A549 (cell line): ENCODE measurements at regions not wholly inside any gene's neighbourhood (a gene's known extent, or its start where the extent isn't known, plus 50 kb on each side); places are given as distances from the start of the nearest gene placed in this dataset.

ENCODE experiments used
- ATAC-seq, 2 experiments: fragments of 200-7000 bp in 1 of 2; fragments of >200 bp in 1 of 2; cut with Nextera tagmentation in 1 of 2; cut with Tn5 transposase in 1 of 2; 3 replicates each; pipeline versions ENCODE4 v1.8.0 to v1.9.1; 2018 to 2020; ENCODE audit warnings: mild to moderate bottlenecking in 1 of 2, moderate library complexity in 1 of 2
- CTCF ChIA-PET: fragments of 300-600 bp; sonication (Branson Sonifier 250); formaldehyde crosslinking; extraction: SDS; loops from one replicate; lab custom pipeline; 2021; ENCODE audit warnings: antibody characterized with exemption, inconsistent platforms; lab: Yijun Ruan, JAX
- POLR2A ChIA-PET: fragments of 350-600 bp; formaldehyde crosslinking; extraction: SDS; loops from one replicate; lab custom pipeline; 2021; ENCODE audit warnings: antibody characterized with exemption, inconsistent platforms; lab: Yijun Ruan, JAX
- DNase-seq, 2 experiments: peaks; one replicate each; pipeline versions ENCODE4 v3.0.0 to v3.0.0-alpha.2; 2011 to 2016; ENCODE audit warnings: low read depth in 1 of 2, low spot score in 1 of 2
- FAIRE-seq: peaks from 2 replicates; lab custom pipeline; 2011; peaks lifted over from hg19 to GRCh38; lab: Jason Lieb, UNC
- H3K27ac ChIP-seq, 2 experiments: fragments of >200 bp; sonication (Bioruptor Twin); formaldehyde crosslinking; 3 replicates each; pipeline ENCODE4 v1.5.1; 2016 to 2017
- H3K4me1 ChIP-seq: fragments of >200 bp; sonication (Bioruptor Twin); formaldehyde crosslinking; 3 replicates; pipeline ENCODE4 v1.6.1; 2016
- H3K4me2 ChIP-seq: fragments of >200 bp; sonication (Bioruptor Twin); formaldehyde crosslinking; 3 replicates; pipeline ENCODE4 v1.6.1; 2016
- H3K4me3 ChIP-seq: fragments of >200 bp; sonication (Bioruptor Twin); formaldehyde crosslinking; 3 replicates; pipeline ENCODE4 v1.5.1; 2016
- H3K9me3 ChIP-seq: fragments of >200 bp; sonication (Bioruptor Twin); formaldehyde crosslinking; 3 replicates; pipeline ENCODE4 v1.6.1; 2016
- CBX2 ChIP-seq: fragments of 200-600 bp; sonication (generic); IDR thresholded peaks from 2 replicates; pipeline ENCODE4 v1.6.1; 2016; ENCODE audit warnings: low read depth, mild to moderate bottlenecking, borderline replicate concordance
- CEBPB ChIP-seq, 2 experiments: fragments of >200 bp in 1 of 2; sonication (Bioruptor Twin) in 1 of 2; formaldehyde crosslinking in 1 of 2; IDR thresholded peaks; 2 replicates each; pipeline ENCODE4 v1.6.1; 2012 to 2016
- CHD4 ChIP-seq: fragments of 200-600 bp; sonication (generic); IDR thresholded peaks from 2 replicates; pipeline ENCODE4 v1.6.1; 2016; ENCODE audit warnings: antibody characterized with exemption, mild to moderate bottlenecking, borderline replicate concordance
- EHF ChIP-seq: fragments of 250-450 bp; sonication (Bioruptor Pico); IDR thresholded peaks from 2 replicates; pipeline ENCODE4 v1.5.0; 2020; ENCODE audit warnings: mild to moderate bottlenecking
- EHMT2 ChIP-seq: fragments of 200-600 bp; sonication (generic); IDR thresholded peaks from 2 replicates; pipeline ENCODE4 v1.6.1; 2016; ENCODE audit warnings: antibody characterized with exemption, low read depth, mild to moderate bottlenecking, moderate library complexity
- FOSL2 ChIP-seq, 2 experiments: fragments of 450-650 bp in 1 of 2; fragments of >200 bp in 1 of 2; sonication (Bioruptor Twin) in 1 of 2; formaldehyde crosslinking; IDR thresholded peaks; 2 replicates each; pipeline versions ENCODE4 v1.5.0 to v1.6.1; 2016 to 2020; ENCODE audit warnings: mild to moderate bottlenecking in 1 of 2, moderate library complexity in 1 of 2
- GATA3 ChIP-seq: IDR thresholded peaks from 2 replicates; pipeline ENCODE4 v1.6.1; 2012; ENCODE audit warnings: borderline replicate concordance
- HEYL ChIP-seq: fragments of 250-450 bp; sonication (Bioruptor Pico); IDR thresholded peaks from 2 replicates; pipeline ENCODE4 v1.8.0; 2021; ENCODE audit warnings: mild to moderate bottlenecking, moderate library complexity
- JUN ChIP-seq, 2 experiments: fragments of >200 bp; sonication (Bioruptor Twin); formaldehyde crosslinking; IDR thresholded peaks; 2 replicates in 1 of 2; 3 replicates in 1 of 2; pipeline ENCODE4 v1.6.1; 2016 to 2017
- JUNB ChIP-seq: fragments of >200 bp; sonication (Bioruptor Twin); formaldehyde crosslinking; IDR thresholded peaks from 2 replicates; pipeline ENCODE4 v1.6.1; 2016
- MAZ ChIP-seq: fragments of 150-350 bp; IDR thresholded peaks from 2 replicates; pipeline ENCODE4 v1.6.1; 2014; ENCODE audit warnings: antibody characterized with exemption, low read depth, low read length, borderline replicate concordance
- NFE2L2 ChIP-seq: fragments of 150-350 bp; conservative IDR thresholded peaks from 2 replicates; pipeline ENCODE4 v1.6.1; 2014; ENCODE audit warnings: low read length
- RFX5 ChIP-seq: fragments of 450-650 bp; IDR thresholded peaks from 2 replicates; pipeline ENCODE4 v1.7.1; 2014; ENCODE audit warnings: antibody characterized with exemption, mild to moderate bottlenecking, moderate library complexity
- RNF2 ChIP-seq: fragments of 200-600 bp; sonication (generic); IDR thresholded peaks from 2 replicates; pipeline ENCODE4 v1.6.1; 2016; ENCODE audit warnings: low read depth, mild to moderate bottlenecking, antibody characterized with exemption, moderate library complexity, borderline replicate concordance
- SMC3 ChIP-seq: fragments of >200 bp; sonication (Bioruptor Twin); formaldehyde crosslinking; IDR thresholded peaks from 3 replicates; pipeline ENCODE4 v1.6.1; 2018; ENCODE audit warnings: inconsistent platforms
- SREBF2 ChIP-seq: fragments of 450-650 bp; IDR thresholded peaks from 2 replicates; pipeline ENCODE4 v1.6.1; 2014; ENCODE audit warnings: mild to moderate bottlenecking, moderate library complexity
- TP53 ChIP-seq: fragments of 250-450 bp; sonication (Bioruptor Pico); IDR thresholded peaks from 2 replicates; pipeline ENCODE4 v1.5.0; 2021; ENCODE audit warnings: mild to moderate bottlenecking, moderate library complexity
- ZSCAN20 ChIP-seq: fragments of 250-450 bp; sonication (Bioruptor Pico); IDR thresholded peaks from 2 replicates; pipeline ENCODE4 v1.8.0; 2022; ENCODE audit warnings: mild to moderate bottlenecking, moderate library complexity
- WGBS: methylation state at CpG from one replicate; pipeline ENCODE4 v1.1.6; 2017; ENCODE audit errors: missing lambda C conversion rate; 5-methylcytosine and 5-hydroxymethylcytosine counted together
- TF ChIP-seq, protein P1 (sequence below): fragments of >200 bp; sonication (Bioruptor Twin); formaldehyde crosslinking; IDR thresholded peaks from 3 replicates; pipeline ENCODE4 v1.5.1; 2016
- TF ChIP-seq, protein P2 (sequence below): fragments of 450-650 bp; IDR thresholded peaks from 2 replicates; pipeline ENCODE4 v1.6.1; 2014; ENCODE audit warnings: antibody characterized with exemption
- TF ChIP-seq, protein P3 (sequence below): IDR thresholded peaks from 2 replicates; pipeline ENCODE4 v1.6.1; 2012; ENCODE audit warnings: low read depth, borderline replicate concordance
- TF ChIP-seq, protein P4 (sequence below): fragments of >200 bp; sonication (Bioruptor Twin); formaldehyde crosslinking; IDR thresholded peaks from 2 replicates; pipeline ENCODE4 v1.6.1; 2016
- TF ChIP-seq, protein P5 (sequence below): fragments of 200-600 bp; sonication (generic); IDR thresholded peaks from 2 replicates; pipeline ENCODE4 v1.6.1; 2016; ENCODE audit warnings: antibody characterized with exemption, mild to moderate bottlenecking, moderate library complexity

DNA sequence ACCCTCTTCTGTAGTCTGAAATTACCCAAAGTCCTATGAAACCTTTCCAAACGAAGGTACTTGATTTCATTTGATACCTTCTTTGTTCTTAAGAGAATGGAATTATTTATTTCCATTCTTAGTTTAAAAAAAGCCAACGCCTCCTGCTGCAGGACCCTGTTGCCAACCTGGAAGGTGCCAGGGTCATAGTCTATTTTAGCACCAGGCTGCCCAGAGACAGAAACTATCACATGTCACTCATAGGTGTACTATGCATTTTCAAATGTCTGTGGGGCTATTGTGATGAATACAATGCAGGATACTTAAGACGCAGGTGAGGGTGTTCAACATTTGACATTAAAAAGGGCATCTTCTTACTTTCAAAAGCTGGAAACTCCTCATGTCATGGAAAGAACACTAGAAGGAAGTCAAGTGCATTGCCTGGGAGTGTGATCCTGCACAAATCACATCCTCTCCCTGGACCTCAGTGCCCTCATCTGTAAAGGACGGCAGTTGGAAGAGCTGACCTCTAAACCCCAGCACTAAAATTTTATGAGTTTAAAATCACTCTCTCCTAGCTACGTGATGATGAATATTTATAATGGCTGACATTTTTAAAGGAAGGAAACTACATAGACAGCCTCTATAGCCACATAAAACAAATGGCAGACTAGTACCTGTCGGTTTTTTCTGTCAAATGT, 107.3 kb upstream of the SYT6 start (continued):
- TF ChIP-seq, protein P1, sequence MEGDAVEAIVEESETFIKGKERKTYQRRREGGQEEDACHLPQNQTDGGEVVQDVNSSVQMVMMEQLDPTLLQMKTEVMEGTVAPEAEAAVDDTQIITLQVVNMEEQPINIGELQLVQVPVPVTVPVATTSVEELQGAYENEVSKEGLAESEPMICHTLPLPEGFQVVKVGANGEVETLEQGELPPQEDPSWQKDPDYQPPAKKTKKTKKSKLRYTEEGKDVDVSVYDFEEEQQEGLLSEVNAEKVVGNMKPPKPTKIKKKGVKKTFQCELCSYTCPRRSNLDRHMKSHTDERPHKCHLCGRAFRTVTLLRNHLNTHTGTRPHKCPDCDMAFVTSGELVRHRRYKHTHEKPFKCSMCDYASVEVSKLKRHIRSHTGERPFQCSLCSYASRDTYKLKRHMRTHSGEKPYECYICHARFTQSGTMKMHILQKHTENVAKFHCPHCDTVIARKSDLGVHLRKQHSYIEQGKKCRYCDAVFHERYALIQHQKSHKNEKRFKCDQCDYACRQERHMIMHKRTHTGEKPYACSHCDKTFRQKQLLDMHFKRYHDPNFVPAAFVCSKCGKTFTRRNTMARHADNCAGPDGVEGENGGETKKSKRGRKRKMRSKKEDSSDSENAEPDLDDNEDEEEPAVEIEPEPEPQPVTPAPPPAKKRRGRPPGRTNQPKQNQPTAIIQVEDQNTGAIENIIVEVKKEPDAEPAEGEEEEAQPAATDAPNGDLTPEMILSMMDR: no peak
- TF ChIP-seq FOSL2 (IDR thresholded peaks at IDR 0.05) (no peak), FOSL2 (CRISPR knock-in tag; IDR thresholded peaks at IDR 0.05) (no peak)

DNA sequence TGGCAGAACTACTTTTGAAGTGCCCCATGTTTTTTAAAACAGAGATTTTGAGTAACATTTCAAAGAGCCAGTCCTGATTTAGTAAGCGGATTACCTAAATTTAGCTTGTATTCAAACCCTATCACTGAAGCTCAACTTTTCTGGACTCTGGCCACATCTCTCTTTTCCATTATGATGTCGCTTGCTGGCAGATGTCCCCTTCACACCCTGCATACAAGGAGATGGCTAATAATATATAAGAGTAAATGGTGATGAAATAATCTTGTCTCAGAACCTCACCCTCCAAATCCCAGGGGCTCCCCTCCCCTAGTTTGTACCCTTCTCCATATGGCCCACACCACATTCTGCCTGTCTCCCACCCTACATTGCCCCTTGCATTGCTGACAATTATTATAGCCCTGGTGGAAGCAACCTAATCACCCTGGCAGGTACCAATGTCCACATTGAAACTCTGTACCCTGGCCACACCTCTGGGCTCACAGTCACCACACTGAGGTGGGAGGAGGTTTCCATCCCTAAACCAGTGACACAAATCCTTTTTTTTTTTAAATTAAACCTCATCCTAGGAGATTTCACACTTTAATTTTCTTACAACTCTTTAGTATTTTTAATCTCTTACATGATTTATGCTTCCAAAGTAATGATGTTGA, 106.0 kb upstream of the SYT6 start:
- POLR2A ChIA-PET: no interaction called here
- TF ChIP-seq NFE2L2: no peak
- no peak for TF ChIP-seq ZSCAN20
- TF ChIP-seq, protein P2, sequence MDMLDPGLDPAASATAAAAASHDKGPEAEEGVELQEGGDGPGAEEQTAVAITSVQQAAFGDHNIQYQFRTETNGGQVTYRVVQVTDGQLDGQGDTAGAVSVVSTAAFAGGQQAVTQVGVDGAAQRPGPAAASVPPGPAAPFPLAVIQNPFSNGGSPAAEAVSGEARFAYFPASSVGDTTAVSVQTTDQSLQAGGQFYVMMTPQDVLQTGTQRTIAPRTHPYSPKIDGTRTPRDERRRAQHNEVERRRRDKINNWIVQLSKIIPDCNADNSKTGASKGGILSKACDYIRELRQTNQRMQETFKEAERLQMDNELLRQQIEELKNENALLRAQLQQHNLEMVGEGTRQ: no peak
- FAIRE-seq (no peak), ATAC-seq (no peak), DNase-seq (no peak)
- H3K4me2 ChIP-seq: no peak overlapping the region
- WGBS: 58% methylated on average over 2 of the region's 2 CpGs
- CTCF ChIA-PET: no interaction called here
- no peak overlapping the region for H3K27ac ChIP-seq
- H3K9me3 ChIP-seq: no peaks in the 10 kb centered on the region; the same call in 2 of the 3 replicates
- H3K4me1 ChIP-seq: no peaks in the 10 kb centered on the region
- no peak overlapping the region for H3K4me3 ChIP-seq

DNA sequence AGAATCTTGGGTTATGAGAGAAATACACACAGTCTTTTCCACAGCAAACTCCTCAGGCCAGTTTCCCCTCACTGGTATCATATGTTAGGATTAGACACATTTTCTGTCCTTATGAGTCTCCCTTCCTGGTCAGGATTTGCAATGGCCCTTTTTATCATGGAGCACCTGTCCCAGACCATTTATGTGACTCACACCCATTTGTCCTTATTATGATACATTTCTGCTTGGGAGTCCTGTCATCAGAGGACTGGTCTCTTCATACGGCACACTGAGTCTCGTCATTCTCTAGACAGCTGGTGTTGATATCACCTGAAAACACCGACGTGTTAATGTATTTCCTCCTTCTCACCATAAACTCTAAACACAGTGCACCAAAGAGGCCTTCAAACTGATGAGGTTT, 105.0 kb upstream of the SYT6 start:
- Histone ChIP-seq H3K4me2 (no peak overlapping the region), H3K4me1 (no peaks in the 10 kb centered on the region), H3K4me3 (no peak overlapping the region), H3K9me3 (no peaks in the 10 kb centered on the region; the same call in 2 of the 3 replicates), H3K27ac (no peak overlapping the region)
- ChIA-PET POLR2A (no interaction called here), CTCF (no interaction called here)
- WGBS: 47% methylated on average over 4 of the region's 4 CpGs
- DNase-seq (no peak), ATAC-seq (no peak), FAIRE-seq (no peak)
- TF ChIP-seq CEBPB (IDR thresholded peaks at IDR 0.05): no peak

DNA sequence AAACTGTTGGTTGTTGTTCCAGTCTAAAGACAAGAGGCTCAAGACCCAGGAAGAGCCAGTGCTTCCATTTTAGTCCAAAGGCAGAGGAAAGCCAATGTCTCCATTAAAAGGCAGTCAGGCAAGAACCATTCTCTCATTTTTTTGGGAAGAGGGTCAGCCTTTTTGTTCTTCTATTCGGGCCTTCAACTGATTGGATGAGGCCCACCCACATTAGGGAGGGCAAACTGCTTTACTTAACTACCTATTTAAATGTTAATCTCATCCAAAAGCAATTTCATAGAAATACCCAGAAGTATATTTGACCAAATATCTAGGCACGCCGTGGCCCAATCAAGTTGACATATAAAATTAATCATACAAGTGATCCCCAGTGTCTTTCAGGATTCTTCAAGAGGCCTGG, 104.4 kb upstream of the SYT6 start:
- no peak for DNase-seq
- TF ChIP-seq NFE2L2 (no peak), GATA3 (no peak), CHD4 (no peak), RNF2 (no peak), SREBF2 (no peak), JUNB (no peak), TP53 (CRISPR knock-in tag) (no peak), CBX2 (no peak), RFX5 (no peak), EHF (CRISPR knock-in tag) (no peak), MAZ (no peak), EHMT2 (no peak), FOSL2 (IDR thresholded peaks at IDR 0.05) (no peak), FOSL2 (CRISPR knock-in tag; IDR thresholded peaks at IDR 0.05) (no peak), SMC3 (no peak), JUN (IDR thresholded peaks at IDR 0.05) (no peak), HEYL (no peak), ZSCAN20 (no peak)
- TF ChIP-seq, protein P3, sequence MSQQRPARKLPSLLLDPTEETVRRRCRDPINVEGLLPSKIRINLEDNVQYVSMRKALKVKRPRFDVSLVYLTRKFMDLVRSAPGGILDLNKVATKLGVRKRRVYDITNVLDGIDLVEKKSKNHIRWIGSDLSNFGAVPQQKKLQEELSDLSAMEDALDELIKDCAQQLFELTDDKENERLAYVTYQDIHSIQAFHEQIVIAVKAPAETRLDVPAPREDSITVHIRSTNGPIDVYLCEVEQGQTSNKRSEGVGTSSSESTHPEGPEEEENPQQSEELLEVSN: no peak
- TF ChIP-seq, protein P4, sequence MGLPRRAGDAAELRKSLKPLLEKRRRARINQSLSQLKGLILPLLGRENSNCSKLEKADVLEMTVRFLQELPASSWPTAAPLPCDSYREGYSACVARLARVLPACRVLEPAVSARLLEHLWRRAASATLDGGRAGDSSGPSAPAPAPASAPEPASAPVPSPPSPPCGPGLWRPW: no peak
- TF ChIP-seq, protein P5, sequence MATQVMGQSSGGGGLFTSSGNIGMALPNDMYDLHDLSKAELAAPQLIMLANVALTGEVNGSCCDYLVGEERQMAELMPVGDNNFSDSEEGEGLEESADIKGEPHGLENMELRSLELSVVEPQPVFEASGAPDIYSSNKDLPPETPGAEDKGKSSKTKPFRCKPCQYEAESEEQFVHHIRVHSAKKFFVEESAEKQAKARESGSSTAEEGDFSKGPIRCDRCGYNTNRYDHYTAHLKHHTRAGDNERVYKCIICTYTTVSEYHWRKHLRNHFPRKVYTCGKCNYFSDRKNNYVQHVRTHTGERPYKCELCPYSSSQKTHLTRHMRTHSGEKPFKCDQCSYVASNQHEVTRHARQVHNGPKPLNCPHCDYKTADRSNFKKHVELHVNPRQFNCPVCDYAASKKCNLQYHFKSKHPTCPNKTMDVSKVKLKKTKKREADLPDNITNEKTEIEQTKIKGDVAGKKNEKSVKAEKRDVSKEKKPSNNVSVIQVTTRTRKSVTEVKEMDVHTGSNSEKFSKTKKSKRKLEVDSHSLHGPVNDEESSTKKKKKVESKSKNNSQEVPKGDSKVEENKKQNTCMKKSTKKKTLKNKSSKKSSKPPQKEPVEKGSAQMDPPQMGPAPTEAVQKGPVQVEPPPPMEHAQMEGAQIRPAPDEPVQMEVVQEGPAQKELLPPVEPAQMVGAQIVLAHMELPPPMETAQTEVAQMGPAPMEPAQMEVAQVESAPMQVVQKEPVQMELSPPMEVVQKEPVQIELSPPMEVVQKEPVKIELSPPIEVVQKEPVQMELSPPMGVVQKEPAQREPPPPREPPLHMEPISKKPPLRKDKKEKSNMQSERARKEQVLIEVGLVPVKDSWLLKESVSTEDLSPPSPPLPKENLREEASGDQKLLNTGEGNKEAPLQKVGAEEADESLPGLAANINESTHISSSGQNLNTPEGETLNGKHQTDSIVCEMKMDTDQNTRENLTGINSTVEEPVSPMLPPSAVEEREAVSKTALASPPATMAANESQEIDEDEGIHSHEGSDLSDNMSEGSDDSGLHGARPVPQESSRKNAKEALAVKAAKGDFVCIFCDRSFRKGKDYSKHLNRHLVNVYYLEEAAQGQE: no peak
- TF ChIP-seq, all 56 proteins: peak for 0
- ATAC-seq (no peak), FAIRE-seq (no peak)
- H3K27ac ChIP-seq: no peak overlapping the region
- no peaks in the 10 kb centered on the region for H3K4me1 ChIP-seq
- H3K4me3 ChIP-seq: no peak overlapping the region
- H3K9me3 ChIP-seq: no peaks in the 10 kb centered on the region; the same call in 2 of the 3 replicates
- POLR2A ChIA-PET: no interaction called here
- no peak overlapping the region for H3K4me2 ChIP-seq
- WGBS: 52% methylated on average over 3 of the region's 3 CpGs
- CTCF ChIA-PET: no interaction called here
